Peyer's patch (tissue), 4 donors: ENCODE measurements at regions not wholly inside any gene's neighbourhood (a gene's known extent, or its start where the extent isn't known, plus 50 kb on each side); places are given as distances from the start of the nearest gene placed in this dataset.

Source experiments
- POLR2A ChIP-seq, 2 donors: fragments of 450-650 bp; IDR thresholded peaks; one replicate each; pipeline ENCODE4 v1.5.1; 2017; ENCODE audit warnings: antibody characterized with exemption in 2 of 2, mild to moderate bottlenecking in 2 of 2, moderate library complexity in 2 of 2
- TF ChIP-seq, protein P1 (sequence below), 6 experiments: fragments of 450-650 bp in 4 of 6; fragments of 200-600 bp in 2 of 6; sonication (generic) in 1 of 6; IDR thresholded peaks; one replicate each; pipeline ENCODE4 v1.5.1; 2017 to 2019; ENCODE audit warnings: antibody characterized with exemption in 6 of 6, mild to moderate bottlenecking in 3 of 6, moderate library complexity in 1 of 6

GRCh38 chr3:72423643-72424042 is 424.6 kb downstream of the SHQ1 start:
- TF ChIP-seq, protein P1, sequence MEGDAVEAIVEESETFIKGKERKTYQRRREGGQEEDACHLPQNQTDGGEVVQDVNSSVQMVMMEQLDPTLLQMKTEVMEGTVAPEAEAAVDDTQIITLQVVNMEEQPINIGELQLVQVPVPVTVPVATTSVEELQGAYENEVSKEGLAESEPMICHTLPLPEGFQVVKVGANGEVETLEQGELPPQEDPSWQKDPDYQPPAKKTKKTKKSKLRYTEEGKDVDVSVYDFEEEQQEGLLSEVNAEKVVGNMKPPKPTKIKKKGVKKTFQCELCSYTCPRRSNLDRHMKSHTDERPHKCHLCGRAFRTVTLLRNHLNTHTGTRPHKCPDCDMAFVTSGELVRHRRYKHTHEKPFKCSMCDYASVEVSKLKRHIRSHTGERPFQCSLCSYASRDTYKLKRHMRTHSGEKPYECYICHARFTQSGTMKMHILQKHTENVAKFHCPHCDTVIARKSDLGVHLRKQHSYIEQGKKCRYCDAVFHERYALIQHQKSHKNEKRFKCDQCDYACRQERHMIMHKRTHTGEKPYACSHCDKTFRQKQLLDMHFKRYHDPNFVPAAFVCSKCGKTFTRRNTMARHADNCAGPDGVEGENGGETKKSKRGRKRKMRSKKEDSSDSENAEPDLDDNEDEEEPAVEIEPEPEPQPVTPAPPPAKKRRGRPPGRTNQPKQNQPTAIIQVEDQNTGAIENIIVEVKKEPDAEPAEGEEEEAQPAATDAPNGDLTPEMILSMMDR (IDR thresholded peaks at IDR 0.05) = no peak
- TF ChIP-seq POLR2A (IDR thresholded peaks at IDR 0.05) = no peak
